ENCODE measurements at regions not wholly inside any gene's neighbourhood (a gene's known extent, or its start where the extent isn't known, plus 50 kb on each side); places are given as distances from the start of the nearest gene placed in this dataset.
"Not testable (repeated sequence)": the region's sequence is repeated elsewhere in the genome, so short reads cannot be mapped to it uniquely, and the experiment has no call there.

DNA sequence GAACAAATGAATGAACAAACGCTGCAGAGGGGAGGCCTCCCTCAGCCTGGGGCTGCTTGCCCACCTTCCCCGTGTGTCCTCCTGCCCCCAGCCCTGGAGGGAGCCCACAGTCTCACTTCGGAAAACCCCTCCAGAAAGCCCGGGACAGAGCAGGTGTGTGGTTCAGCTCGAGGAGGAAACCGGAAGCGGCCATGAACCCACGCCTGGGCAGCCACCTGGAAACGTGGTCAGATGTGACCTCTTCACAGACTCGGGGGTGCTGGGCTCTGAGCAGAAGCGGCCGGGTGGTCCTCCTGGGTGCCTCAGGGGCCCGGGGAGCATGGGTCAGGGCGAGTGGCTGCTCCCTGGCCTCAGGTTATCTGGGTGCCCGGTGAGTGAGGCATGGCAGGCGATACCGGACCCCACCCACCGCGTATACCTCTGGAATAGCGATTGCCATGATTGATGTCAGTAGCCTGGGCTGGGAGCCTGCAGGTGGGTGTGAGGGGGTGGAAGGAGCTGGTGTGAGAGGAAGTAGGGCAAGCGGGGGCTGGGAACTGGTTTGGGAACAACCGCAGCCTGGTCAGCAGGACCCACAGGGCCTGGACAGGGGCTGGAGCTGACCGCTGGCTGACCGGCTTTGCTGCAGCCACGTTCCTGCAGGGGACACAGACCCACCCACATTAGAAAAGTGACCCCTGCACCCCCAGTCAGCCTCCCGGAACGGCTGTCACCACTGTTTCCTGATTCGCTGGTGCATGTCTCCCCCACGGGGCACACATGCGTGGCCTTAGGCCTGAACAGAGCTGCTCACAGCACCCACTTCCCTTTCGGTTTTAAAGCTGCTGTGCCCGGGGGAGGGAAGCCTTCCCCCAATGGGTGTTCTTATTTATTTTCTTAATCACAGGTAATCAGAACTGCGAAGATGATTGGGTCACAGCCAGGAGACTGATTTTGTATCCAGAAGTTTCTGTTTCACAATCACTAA, 5465.1 kb upstream of the TPTE start:
- TF ChIP-seq, protein P1, sequence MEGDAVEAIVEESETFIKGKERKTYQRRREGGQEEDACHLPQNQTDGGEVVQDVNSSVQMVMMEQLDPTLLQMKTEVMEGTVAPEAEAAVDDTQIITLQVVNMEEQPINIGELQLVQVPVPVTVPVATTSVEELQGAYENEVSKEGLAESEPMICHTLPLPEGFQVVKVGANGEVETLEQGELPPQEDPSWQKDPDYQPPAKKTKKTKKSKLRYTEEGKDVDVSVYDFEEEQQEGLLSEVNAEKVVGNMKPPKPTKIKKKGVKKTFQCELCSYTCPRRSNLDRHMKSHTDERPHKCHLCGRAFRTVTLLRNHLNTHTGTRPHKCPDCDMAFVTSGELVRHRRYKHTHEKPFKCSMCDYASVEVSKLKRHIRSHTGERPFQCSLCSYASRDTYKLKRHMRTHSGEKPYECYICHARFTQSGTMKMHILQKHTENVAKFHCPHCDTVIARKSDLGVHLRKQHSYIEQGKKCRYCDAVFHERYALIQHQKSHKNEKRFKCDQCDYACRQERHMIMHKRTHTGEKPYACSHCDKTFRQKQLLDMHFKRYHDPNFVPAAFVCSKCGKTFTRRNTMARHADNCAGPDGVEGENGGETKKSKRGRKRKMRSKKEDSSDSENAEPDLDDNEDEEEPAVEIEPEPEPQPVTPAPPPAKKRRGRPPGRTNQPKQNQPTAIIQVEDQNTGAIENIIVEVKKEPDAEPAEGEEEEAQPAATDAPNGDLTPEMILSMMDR (IDR thresholded peaks at IDR 0.05): not testable (repeated sequence)
- not testable (repeated sequence) for TF ChIP-seq POLR2A (IDR thresholded peaks at IDR 0.05)

Data from lower leg skin (tissue), 3 donors.